SKM-1 treated with dmso at 0.1 percent for 144 hours (cell line): ENCODE measurements at regions not wholly inside any gene's neighbourhood (a gene's known extent, or its start where the extent isn't known, plus 50 kb on each side); places are given as distances from the start of the nearest gene placed in this dataset.
"Not testable (repeated sequence)": the region's sequence is repeated elsewhere in the genome, so short reads cannot be mapped to it uniquely, and the experiment has no call there.

Source experiments
- DNase-seq: peaks from one replicate; lab custom pipeline; 2025; ENCODE audit not compliant: unreplicated experiment; lab: John Stamatoyannopoulos, UW

DNA sequence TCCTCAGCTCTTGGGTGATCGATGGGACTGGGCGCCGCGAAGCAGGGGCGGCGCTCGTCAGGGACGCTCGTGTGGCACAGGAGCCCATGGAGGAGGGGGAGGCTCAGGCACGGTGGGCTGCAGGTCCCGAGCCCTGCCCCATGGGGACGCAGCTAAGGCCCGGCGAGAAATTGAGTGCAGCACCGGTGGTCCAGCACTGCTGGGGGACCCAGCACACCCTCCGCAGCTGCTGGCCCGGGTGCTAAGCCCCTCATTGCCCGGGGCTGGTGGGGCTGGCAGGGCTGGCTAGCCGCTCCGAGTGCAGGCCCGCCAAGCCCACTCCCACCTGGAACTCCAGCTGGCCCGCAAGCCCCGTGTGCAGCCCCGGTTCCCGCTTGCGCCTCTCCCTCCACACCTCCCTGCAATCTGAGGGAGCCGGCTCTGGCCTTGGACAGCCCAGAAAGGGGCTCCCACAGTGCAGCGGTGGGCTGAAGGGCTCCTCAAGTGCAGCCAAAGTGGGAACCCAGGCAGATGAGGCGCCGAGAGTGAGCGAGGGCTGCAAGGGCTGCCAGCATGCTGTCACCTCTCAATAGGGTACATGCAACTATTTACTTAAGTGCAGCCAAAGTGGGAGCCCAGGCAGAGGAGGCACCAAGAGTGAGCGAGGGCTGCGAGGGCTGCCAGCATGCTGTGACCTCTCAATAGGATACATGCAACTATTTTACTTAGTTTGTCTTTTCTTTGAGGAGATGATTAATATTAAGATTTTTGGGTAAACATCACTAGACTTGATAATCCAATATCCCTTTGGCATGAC, 619.8 kb upstream of the IGFBP7 start:
- not testable (repeated sequence) for DNase-seq

DNA sequence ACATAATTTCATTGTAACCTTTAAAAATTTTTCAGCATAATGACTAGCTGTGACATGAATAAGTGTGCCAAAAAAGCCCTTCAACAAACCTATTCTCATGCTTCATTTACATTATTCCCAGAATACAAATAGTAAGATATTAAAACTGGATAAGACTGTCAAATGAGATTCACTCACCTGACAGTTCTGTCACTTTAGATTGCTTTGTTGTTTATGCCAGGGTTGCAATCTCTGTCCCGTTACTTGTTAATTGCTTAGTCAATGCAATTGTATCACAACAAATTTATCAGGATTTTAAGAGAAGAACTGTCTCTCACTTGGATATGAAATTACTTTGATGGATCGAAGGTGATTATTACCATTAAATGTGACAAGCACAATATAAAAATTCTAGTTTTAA, 616.0 kb upstream of the IGFBP7 start:
- no peak for DNase-seq

DNA sequence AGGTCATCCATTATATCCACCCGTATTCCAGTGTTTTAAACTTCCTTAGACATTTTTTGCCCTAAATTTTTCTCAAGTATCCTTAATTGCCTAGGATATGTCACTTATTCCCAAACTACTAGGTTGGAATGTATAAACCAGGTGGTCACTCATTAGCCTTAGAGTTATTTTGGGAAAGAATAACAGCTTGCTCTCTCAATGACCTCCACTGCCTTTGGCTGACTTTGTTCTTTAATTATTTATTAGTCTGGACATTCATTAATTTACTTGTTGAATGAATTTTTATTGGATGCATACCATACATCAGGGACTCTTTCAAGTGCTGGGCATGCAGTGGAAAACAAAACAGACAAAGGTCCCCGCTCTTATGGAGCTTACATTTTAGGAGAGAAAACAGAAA, 609.3 kb upstream of the IGFBP7 start:
- DNase-seq: no peak

DNA sequence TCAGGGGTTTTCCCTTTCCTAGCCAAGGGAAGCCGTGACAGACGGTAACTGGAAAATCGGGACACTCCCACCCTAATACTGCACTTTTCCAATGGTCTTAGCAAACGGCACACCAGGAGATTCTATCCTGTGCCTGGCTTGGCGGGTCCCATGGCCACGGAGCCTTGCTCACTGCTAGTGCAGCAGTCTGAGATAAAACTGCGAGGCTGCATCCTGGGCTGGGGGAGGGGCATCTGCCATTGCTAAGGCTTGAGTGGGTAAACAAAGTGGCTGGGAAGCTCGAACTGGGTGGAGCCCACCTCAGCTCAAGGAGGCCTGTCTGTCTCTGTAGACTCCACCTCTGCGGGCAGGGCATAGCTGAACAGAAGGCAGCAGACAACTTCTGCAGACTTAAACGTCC, 604.1 kb upstream of the IGFBP7 start:
- not testable (repeated sequence) for DNase-seq

DNA sequence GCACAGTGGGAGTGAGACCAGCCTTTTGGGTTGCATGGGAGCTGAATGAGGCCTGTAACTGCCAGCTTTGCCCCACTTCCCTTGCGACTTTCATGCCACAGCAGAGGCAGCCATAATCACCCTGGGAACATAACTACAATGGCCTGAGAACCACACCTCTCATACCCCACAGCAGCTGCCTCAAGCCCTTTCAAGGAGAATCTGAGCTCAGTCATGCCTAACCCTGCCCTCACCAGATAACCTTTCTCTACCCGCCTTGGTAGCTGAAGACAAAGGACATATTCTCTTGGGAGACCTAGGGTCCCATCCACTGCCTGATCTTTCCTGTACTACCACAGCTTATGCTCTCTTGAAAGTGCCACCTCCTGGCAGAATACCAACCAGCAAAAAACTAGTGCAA, 599.9 kb upstream of the IGFBP7 start:
- no peak for DNase-seq

DNA sequence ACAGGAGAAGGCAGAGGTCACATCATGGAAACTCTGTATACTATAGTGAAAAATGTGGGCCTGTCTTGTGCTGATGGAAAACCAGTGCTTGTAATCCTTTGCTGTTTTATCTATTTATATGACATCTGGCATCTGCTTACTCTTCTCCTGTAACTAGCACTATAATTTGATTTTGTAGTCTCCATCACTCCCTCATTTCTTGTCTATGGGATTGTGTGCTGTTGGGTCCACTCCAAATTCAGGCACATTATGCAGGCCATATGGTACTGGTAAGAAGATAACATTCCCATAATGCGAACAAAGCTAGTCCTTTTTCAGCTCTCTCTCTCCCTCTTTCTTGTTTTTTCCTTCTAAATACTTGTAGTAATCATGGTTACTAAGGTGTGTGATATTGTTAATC, 581.2 kb upstream of the IGFBP7 start:
- DNase-seq: no peak

DNA sequence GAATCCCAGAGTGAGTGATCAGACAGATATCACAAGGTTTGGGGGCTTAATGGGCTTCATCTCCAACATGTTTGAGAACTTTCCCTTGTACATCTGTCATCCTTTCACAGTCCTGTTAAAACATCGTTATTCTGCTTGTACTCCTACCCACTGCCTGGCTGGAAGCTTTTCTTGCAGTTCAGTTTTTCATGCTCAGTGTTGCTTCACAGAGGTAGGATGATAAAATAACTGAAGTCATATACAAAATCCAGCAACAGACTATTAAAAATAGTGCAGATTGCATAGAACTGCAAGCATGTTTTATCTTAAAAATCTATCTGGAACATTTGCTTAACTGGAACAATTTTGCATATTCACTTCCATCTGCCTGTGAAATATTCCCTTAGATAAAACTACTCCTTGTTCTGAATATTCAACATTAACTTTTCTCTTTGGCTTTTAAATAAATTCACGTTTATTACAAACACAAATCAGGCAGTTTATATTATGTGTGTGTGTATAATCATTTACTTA, 579.6 kb upstream of the IGFBP7 start:
- no peak for DNase-seq

DNA sequence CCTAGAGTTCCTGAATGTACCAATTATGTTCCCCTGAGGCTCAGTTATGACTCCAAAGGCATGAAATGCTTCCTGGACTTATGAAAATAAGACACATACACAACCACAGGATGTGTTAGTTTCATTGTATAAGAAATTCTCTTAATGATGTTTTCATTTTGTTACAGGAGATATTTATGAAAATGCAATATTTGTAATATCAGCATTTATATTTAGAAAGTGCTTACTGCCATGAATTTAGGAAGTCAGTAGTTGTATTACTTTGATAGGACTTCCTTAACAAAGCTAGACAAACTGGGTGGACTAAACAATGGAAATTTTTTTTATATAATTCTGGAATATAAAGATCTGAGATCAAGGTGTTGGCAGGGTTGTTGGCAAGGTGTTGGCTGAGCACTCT, 572.1 kb upstream of the IGFBP7 start:
- no peak for DNase-seq

DNA sequence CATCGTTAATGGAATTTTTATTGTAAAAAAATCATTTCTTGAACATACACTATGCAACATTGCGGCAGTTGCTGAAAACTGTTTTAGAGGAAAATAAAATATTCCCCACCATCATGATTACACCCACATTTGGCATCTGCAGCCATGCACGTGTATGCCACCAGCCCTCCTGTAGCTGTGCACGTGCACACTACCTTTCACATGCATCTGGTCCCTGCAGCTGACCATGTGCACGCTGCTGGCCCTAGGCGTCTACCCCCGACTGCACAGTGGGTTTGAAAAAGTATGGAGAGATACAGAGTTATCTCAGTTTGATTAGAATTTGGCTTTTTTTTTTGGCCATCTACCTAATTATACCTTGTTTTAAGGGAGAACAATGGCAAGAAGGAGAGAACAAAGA, 569.8 kb upstream of the IGFBP7 start:
- no peak for DNase-seq

DNA sequence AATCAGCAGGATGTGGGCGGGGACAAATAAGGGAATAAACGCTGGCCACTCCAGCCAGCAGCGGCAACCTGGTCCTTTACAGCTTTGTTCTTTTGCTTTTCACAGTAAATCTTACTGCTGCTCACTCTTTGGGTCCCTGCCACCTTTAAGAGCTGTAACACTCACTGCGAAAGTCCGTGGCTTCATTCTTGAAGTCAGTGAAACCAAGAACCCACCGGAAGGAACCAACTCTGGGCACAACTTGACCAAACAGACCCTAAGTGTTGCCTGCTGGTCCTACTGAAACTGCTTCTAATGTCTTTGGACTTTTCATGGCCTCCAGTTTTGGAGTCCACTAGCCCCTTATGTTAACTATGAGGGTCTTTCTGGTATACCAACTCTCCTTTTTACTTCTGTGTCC, 566.2 kb upstream of the IGFBP7 start:
- DNase-seq: no peak

DNA sequence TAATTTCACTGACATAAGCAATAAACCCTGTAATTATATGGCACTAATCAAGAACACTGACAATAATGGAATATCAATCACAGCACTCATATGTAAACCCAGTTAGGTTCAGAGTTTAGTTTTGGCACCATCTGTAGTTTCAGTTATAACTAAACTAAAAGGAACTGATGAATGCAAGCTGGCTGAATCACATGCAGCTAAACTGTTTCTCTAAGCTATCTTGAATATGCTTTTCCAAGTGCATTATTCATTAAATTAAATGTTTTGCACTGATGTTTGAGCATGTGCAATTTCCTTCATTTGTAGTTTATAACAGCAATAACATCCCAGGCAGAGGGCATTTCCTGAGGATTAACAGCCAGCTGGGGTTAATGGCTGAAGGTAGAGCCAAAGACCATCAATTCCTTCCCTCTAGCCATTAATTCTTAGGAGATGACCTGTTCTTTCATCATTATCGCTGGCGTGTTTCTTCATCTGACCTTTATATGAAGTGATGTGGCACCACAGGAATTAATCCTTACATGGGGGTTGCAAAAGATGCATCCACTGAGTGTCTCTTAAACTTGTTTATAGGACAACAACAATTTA, 562.8 kb upstream of the IGFBP7 start:
- no peak for DNase-seq

DNA sequence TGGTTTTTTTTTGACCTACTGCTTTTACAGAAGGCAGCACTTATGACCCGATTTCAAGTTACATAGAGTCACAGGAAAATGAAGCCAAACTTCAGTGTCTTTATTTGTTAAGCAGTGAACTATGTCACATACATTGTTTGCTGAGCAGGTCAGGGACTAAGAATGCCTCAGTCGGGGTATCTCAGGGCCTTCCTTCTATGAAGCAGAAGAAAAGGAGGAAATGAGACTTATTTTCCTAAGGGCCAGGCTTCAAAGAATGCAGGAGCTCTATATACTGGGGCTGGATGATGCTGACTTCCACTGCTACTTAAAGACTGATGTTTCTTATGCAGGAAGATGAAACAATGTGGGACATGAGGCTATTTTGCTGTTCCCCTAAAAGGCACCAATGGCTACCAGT, 558.4 kb upstream of the IGFBP7 start:
- no peak for DNase-seq

DNA sequence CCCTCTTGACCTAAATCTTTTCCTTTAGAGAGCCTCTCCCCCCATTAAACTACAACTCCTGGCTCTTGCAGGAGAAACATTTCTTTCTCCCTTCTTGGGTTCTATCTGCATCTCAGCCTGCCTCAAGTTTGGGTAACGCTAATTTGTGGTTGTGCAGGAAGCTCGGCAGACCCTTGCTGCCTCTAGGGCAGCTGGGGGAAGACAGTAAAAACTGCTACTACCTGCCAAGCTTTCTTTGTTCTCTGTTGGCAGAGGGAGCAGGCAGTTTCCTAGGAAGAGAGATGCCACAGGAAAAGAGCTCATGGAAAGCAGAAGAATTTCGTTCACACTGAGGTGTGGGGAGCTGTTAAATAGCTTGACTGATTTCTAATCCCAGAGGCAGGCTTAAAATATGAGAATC, 555.6 kb upstream of the IGFBP7 start:
- no peak for DNase-seq

DNA sequence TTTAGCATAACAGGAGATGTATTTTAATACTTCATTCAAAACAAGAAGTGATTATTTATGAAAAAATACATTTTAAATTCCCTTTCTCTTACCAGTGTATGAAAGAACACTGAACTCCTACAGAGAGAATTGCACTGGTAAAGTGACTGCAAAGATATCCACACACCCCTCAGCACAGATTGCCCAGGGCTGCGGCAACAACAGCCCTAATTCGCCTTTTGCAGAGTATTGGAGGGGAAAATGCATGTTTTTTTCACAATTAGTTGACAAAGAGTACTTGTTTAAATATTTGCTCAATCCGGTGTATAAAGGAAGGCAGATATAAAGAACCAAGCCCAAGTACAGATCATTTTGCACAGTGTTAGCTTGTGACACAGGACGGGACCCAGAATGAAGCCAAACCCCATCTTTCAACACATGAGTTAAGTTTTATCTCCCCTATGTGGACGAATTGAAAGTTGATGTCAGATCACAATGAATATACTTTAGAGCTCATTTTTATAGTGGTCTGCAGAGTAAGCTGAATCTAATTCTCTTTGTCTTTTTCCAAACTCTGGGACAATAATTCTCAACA, 551.4 kb upstream of the IGFBP7 start:
- DNase-seq: no peak

DNA sequence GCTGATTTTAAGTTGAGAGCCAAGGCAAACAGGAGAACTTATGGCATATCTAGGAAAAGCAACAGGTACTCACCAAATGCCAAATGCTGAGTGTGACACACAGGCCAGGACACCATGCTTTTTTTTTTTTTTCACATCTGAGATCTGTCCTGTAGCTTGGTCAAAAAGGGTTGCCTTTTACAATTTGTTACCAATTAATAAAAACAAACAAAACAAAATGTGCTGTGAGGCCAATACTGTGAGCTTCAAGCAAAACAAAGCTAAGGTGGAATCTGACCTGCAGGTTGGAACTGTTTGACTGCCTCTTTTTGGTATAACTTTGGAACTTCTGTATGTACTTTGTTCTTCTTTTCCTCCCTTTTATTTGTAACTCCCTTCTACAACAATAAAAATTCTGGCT, 548.5 kb upstream of the IGFBP7 start:
- no peak for DNase-seq

DNA sequence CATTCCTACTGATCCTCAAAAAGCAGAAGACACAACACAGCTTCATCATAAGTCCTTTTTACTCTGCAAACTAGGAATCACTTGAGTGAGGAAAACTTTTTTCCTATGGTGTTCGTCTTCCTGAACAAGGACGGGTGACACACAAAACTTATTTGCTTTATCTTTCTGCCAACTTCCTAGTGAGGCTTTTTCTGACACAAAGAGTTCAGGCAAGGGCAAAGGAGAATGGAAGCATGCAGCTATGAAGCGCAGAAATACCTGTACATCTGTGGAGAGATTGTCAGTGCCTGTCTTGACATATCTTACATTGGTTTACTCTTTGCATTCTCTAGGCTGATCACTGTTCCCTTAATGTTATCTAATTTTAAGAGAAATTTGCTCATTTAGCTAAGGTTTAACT, 548.0 kb upstream of the IGFBP7 start:
- no peak for DNase-seq

DNA sequence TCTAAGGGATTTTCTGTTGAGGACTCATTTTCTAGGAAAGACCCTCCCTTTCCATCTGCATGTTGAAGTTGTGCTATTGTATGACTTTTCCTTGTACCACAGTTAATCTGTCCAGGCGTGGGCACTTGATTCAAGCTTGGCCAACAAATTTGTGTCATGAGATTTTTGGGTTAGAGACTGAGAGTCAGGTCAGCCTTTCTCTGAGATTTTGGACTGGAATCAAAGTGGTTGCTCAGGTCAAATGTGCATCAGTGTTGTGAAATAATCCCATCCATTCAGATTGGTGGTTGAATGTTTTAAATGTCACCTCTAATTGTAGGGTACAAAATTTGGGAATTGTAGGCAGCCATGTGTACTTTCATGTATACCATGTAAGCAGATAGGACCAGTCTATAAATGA, 545.2 kb upstream of the IGFBP7 start:
- no peak for DNase-seq

DNA sequence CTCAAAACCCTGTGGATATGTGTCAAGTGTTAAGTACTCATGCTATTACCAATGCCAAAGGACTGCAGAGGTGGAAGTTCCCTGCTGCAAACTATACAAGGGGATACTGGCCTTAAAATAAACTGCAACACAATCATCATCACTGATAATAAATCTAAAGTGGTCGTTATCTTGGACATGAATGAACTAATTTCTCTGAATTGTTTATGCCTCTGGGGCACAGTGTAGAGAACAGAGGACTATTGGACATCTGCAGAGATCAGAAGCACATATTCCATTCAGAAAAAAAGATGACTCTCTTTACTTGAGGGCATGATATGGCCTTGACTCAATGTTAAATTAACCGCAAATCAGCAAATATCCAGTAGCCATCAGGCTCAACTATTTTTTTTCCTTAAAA, 542.6 kb upstream of the IGFBP7 start:
- DNase-seq: no peak

DNA sequence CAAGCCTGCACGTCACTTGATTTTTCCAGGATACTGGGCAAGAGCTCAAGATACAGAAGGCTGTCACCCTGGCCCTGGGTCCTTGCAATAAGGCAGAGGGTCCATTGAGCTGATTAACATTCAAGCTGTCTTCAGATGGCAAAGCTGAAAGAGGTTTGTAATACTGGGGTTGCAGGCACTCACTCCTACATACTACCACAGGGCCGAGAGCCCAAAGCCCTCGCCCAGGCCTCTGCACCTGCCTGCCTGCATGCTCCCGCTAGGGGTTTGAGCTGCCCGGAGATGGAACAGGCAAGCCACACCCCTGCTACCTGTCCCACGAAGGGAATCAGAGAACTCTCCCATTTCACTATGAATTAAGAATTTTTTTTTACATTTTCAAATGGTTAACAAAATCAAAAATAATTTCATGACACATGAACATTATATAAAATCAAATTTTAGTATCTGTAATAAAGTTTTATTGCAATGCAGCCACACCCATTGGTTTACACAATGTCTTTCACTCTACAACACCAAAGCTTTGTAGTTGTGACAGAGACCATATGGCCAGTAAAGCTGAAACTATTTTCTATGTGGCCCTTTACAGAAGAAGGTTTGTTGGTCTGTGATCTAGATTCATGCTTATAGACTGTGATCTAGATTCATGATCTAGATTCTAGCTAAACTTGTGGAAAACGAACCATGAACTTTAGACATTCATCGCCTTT, 530.4 kb upstream of the IGFBP7 start:
- no peak for DNase-seq

DNA sequence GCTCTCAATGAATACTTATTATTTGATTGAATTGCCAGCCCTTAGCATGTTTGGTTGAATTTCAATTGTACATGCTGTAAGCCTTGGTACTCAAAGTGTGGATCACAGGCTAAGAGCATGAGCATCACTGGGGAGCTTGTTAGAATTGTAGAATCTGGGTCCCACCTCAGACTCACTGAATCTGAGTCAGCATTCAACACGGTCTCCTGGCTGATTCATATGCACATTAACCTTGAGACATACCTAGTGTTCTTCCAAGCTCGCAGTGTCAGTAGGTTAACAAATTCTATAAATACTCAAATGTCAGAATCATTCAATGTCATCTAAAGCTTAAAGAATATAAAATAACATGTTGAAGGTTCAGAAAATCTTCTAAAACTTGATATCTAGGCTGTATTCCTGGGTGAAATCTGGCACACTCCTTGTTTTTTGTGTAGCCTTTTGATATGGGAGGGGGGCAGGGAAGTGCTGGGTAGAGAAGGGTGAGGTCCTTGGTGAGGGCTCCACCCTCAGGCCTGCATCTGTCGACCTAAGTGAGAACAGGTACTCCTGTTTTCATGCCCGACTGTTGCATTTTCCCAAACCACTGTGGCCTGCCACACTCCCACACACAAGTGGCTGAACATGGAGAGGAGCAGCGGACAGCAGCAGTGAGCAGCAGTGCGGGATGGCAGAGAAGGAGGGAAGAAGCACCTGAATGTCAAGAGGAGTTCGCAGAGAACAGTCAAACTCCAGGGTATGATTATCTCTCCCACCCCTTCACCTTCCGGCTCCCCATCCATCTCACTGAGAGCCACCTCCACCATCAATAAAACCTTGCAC, 529.6 kb upstream of the IGFBP7 start:
- DNase-seq: no peak

DNA sequence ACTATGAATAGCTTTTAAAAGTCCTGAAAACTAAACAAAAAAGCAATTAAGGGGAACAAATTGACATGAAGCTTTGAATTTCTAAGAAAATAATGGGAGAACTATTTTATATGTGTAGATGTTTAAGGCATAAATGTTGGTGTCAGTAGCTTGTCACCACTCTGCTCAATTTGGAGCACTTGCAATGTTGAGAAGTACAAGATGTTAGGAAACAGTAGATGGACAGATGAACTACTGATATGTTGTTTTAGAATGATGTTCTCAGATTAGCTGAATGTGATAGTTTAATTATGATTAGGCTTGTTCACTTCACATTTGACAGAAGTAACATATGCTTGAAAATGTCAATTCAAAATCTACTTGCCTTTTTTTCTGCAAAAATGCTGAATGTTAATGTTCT, 525.7 kb upstream of the IGFBP7 start:
- no peak for DNase-seq
